Activated CD4-positive, alpha-beta T cell treated with anti-CD3 and anti-CD28 coated beads, Interleukin-2, Interleukin-4, amounts not matched to agents 100 ng/mL and 50 ng/mL, durations not matched to agents 16 hours and 8 hours (primary cell): ENCODE measurements at regions not wholly inside any gene's neighbourhood (a gene's known extent, or its start where the extent isn't known, plus 50 kb on each side); places are given as distances from the start of the nearest gene placed in this dataset.
"Not testable (repeated sequence)": the region's sequence is repeated elsewhere in the genome, so short reads cannot be mapped to it uniquely, and the experiment has no call there.

Experiments used
- DNase-seq: peaks from one replicate; pipeline ENCODE4 v3.0.0-alpha.2; 2020; ENCODE audit warnings: low spot score

- DNase-seq: no peak
Observed at GRCh38 chr22:34592123-34592740, 473.7 kb upstream of the ISX start.

- DNase-seq: no peak
Observed at GRCh38 chr22:34599567-34599966, 466.4 kb upstream of the ISX start.

GRCh38 chr22:34604312-34604711 lies 461.6 kb upstream of the ISX start:
- DNase-seq: no peak

GRCh38 chr22:34608106-34608505 lies 457.9 kb upstream of the ISX start:
- DNase-seq: no peak

GRCh38 chr22:34608540-34609115 lies 457.3 kb upstream of the ISX start:
- no peak for DNase-seq

GRCh38 chr22:34609646-34610045 lies 456.3 kb upstream of the ISX start:
- DNase-seq: no peak

- DNase-seq: no peak
Observed at GRCh38 chr22:34620161-34620560, 445.8 kb upstream of the ISX start.

GRCh38 chr22:34620832-34621231 lies 445.1 kb upstream of the ISX start:
- no peak for DNase-seq

- DNase-seq: no peak
Observed at GRCh38 chr22:34622602-34623001, 443.4 kb upstream of the ISX start.

GRCh38 chr22:34623580-34623979 lies 442.4 kb upstream of the ISX start:
- no peak for DNase-seq

- DNase-seq: not testable (repeated sequence)
Observed at GRCh38 chr22:34625892-34626291, 440.1 kb upstream of the ISX start.

GRCh38 chr22:34638128-34638527 lies 427.8 kb upstream of the ISX start:
- no peak for DNase-seq

- no peak for DNase-seq
Observed at GRCh38 chr22:34639911-34640310, 426.0 kb upstream of the ISX start.

- DNase-seq: no peak
Observed at GRCh38 chr22:34645375-34645774, 420.6 kb upstream of the ISX start.

GRCh38 chr22:34669001-34669400 lies 397.0 kb upstream of the ISX start:
- DNase-seq: no peak

- not testable (repeated sequence) for DNase-seq
Observed at GRCh38 chr22:34683031-34683430, 382.9 kb upstream of the ISX start.

GRCh38 chr22:34684278-34684677 lies 381.7 kb upstream of the ISX start:
- not testable (repeated sequence) for DNase-seq

GRCh38 chr22:34687116-34687515 lies 378.8 kb upstream of the ISX start:
- DNase-seq: no peak

- DNase-seq: no peak
Observed at GRCh38 chr22:34688825-34689224, 377.1 kb upstream of the ISX start.

- no peak for DNase-seq
Observed at GRCh38 chr22:34696557-34696956, 369.4 kb upstream of the ISX start.

GRCh38 chr22:34702279-34702678 lies 363.7 kb upstream of the ISX start:
- no peak for DNase-seq

- DNase-seq: no peak
Observed at GRCh38 chr22:34709641-34710040, 356.3 kb upstream of the ISX start.

- no peak for DNase-seq
Observed at GRCh38 chr22:34722901-34723300, 343.1 kb upstream of the ISX start.

- DNase-seq: no peak
Observed at GRCh38 chr22:34736081-34736480, 329.9 kb upstream of the ISX start.
